HG03066 (cell line): ENCODE measurements at regions not wholly inside any gene's neighbourhood (a gene's known extent, or its start where the extent isn't known, plus 50 kb on each side); places are given as distances from the start of the nearest gene placed in this dataset.
A peak's percentile ranks its signal among the peaks of the same experiment; 100 is the strongest.

Experiments used
- ATAC-seq: cut with Tn5 transposase; IDR thresholded peaks from one replicate; pipeline ENCODE4 v1.9.1; 2021; ENCODE audit warnings: low read depth; ENCODE audit not compliant: unreplicated experiment

DNA sequence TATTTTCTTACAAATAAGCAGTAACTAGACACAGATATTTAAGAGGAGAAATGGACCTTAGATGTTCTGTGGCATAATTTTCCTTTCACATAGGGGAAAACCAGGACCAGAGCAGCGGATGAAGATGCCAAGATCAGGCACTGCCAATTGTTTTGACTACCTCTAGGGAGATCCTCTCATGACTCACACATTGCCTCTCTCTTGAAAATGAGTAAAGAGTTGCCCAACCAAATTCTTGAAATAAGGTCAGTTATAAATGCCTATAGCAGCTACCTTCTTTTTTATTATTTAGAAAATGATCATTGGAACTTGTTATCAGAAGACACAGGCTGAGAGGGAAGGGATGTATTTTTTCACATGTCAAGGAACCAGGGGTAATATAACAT, 263.4 kb upstream of the PLEKHG7 start:
- no peak for ATAC-seq

DNA sequence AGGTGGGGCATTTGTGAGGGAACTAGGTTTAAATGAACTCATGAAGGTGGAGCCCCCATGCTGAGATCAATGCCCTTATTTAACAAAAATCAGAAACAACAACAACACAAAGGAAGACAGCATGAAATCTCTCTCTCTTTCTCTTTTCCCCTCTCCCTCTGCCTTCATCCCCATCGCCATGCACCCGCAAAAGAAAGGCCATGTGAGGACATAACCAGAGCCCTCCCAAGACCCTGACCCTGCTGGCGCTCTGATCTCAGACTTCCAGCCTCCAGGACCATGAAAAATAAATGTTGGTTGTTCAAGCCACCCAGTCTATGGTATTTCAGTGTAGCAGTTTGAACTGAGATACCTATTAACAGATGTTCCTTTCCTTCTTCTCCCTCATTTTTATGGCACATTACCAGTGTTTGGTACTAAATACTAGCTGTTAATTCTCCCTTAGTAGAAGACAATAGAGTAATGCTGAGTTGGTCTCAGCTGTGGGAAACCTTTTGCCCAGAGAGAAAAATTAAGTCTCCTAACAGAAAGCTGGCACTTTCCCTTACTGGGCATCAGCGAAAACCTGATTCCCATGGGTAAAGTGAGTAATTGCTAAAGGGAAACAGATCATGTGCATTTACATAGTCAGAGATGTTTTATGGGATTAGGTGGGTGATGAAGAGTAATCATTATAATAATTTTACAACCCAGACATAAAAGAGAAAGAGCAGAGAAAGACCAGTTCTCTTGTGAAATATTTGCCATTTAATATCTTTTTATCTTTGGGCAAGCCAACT, 264.0 kb upstream of the PLEKHG7 start:
- no peak for ATAC-seq

DNA sequence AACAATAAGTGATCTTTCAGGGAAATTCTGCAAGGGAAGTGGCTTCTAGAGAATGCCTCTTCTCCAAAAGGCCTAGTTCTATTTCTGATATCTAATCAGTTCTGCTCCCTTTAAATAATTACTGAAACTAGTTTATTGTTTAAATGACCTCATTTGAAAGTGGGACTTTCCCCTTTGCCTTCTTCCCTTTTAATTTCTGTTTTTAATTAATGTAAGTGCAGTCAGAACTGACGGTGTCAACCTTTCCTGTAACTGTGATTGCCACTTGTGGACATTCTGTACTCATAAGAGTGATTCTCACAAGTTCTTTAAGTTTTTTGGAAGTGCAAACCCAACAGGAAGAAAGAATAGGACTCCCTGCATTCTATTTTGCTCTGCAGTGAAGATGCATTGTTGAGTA, 265.3 kb upstream of the PLEKHG7 start:
- ATAC-seq, result no peak

DNA sequence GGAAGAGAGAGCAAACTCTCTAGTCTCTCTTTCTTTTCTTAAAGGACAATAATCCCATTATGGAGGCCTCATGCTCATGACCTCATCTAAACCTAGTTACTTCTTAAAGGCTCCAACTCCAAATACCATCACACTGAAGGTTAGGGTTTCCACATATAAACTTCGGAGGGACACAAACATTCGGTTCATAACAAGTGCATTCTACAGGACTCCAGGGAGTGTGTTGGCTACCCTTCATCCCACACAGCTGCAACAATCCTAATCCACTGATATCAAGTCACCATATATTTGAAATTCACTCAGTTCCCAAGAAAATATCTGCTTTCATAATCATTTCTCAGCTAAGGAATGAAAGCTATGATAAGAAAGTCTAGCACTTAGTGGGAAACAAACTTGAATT, 265.9 kb upstream of the PLEKHG7 start:
- no peak for ATAC-seq

DNA sequence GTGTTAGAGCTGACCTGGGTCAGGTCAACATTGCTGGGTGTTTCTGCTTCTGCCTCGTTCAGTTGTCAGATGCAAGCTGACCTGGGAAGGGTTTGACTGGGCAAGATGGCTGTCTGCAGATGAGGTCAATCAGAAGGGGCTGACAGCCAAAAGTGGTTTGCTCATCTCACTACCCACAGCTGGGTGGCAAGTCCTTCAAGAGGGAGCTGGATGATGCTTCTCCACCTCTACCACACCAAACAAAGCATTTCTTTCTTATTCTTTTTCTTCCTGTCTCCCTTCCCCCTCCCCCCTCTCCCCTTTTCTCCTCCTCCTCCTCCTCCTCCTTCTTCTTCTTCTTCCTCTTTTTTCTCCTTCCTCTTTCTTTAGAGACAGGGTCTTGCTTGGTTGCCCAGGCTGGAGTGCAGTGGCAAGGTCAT, 268.2 kb upstream of the PLEKHG7 start:
- no peak for ATAC-seq

DNA sequence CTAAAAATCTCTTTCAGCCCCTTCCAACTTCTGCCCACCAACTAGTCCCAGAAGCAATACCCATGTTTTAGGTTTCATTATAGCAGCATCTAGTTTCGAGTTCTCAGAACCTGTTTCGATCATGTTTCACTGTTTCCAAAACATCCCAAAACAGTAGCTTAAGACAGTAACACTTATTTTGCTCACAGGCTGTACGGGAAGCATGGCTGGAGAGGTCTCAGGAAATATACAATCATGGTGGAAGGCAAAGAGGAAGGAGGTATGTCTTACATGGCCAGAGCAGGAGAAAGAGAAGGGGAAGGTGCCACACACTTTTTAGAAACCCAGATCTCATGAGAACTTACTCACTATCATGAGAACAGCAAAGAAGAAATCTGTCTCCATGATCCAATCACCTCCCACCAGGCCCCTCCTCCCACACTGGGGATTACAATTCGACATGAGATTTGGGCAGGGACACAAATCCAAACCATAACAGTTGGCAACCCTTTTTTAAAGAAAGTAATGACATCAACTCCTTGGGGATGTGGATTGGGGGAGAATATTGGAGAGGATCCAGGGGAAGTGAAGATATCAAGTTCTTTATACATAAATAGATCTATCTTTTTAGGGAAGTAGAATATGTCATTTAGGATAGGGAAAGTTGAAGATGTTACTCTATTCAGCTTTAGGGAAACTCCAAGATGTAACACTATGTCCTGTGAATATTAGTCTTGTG, 269.9 kb upstream of the PLEKHG7 start:
- peak; percentile 67 for ATAC-seq

DNA sequence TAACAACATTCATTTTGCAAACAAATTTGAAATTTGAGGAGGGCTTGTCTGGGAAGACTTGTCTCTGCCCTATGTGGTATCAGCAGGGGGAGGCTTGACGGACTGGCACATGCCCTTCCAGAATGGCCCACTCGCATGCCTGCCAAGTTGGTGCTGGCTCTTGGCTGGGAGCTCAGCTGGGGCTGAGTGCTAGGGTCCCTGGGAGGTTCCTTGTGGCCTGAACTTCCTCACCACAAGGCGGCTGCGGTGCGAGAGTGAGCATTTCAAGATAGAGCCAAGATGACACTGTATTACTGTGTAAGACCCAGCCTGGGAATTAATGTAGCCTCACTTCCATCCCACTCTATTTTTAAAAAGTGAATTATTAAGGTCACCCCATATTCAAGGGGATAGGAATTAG, 271.6 kb upstream of the PLEKHG7 start:
- ATAC-seq, result peak; percentile 59

DNA sequence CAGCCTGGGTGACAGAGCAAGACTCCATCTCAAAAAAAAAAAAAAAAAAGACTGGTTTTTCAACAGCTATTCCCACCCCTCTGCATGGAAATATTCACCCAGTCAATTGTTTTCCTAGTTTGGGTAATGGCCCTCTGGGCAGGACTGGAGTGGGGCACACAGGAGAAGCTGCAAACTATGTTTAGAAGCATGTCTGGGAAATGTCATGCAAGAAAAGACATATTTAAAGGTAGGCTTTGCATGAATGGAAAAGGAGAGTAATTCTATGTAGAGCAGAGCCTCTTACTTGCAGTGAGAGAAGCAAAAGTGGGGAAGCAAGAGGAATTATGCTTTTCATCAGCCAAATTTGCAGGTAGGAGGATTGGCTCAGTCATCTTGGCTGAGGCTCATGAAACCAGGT, 276.5 kb upstream of the PLEKHG7 start:
- ATAC-seq, result no peak

DNA sequence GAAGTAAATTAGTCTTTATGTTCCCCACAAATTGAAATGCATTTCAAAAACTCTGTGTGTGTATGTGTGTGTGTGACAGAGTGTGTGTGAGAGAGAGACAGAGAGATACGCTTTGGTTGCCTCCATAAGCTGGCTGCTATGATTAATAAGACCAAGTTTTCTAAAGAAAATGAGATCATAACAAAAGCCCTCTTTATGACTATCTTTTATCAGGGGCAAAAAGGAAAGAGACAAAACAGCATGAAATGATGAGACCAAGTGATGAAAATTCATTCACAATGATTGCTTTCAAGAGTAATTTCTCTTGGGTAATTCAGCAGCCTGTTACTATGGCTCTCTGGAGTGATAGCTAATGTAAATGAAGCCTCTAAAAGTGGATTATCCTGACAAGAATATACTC, 277.6 kb upstream of the PLEKHG7 start:
- ATAC-seq, result no peak

DNA sequence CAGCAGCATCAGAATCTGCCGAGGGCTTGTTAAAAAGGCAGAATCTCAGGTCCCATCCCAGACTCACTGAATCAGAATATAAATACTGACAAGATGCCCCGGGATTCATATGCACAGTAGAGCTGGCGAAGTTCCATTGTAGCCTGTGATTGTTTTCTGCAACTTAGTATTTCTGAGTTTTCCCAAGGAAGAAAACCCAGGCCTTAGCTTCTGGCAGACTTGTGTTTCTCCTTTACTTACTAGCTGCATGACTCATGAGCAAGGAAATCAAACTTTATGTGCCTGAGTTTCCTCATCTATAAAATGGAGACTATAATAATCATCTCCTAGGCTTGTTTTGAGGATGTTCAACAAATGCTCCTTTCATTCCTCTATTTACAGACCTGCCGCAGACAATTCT, 278.5 kb upstream of the PLEKHG7 start:
- ATAC-seq, result no peak

DNA sequence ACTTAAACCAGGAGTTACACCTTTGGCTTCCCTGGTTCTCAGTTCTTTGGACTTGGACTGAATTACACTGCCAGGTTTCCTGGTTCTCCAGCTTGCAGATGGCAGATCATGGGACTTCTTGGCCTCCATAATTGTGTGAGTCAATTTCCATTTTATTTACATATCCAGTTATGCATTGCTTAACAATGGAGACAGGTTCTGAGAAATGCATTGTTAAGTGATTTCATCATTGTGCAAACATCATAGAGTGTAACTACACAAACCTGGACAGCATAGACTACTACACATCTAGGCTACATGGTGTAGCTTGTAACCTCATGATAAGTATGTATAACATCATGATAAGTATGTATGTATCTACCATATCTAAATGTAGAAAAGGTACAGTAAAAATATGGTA, 276.1 kb upstream of the BTG1 start:
- ATAC-seq, result no peak

DNA sequence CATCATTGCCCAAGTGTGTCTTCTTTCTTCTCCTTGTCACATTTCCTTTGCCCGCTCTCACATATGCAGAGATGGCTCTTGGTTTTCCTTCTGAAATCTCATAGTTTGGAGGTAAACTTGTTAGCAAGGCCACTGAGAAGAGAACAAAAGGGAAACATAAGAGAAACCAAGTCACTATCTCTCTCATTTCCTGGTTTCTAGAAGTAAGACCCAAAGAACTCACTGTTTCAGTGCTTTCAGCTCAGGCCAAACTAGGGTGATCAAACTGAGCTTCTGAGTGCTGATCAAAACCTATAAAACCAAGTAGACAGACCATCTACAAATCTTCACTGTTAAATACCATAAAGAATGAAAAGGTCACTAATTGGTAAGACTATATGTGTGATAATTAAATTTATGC, 275.4 kb upstream of the BTG1 start:
- ATAC-seq, result no peak

DNA sequence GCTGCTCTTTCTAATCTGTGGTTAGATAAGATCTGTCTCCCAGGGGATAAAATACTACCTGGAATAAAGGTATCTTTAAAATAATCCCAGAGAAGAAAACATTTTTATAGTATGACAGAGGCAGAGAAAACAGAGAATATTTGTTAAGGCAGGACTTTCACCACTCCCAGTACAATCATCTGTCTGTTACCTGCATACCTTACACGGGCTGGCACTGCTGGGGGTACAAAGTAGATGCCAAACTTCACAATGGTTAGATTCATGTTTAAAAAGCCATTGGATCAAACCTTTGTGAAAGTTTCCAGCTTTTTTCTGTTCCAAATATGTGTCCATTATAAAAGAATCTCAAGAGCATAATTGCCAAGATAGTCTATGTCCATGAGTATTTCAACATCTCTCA, 273.6 kb upstream of the BTG1 start:
- ATAC-seq, result no peak

DNA sequence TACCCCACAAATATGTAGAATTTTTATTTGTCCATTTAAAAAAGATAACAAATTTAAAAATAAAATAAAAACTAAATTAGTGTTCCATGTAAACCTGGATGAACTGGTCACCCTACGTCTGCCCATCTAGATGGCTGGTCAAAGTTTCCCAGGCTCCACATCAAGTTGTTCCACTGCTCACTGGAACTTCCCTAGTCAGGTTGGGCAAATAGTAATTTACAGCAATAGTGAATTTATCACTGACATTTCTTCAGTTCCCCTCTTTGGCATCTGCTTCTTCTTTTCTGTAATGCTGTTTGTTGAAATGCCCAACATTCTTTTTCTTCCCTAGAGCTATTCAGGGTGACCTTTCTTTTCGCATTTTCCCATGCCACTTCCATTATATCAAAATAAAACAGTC, 272.7 kb upstream of the BTG1 start:
- ATAC-seq, result no peak

DNA sequence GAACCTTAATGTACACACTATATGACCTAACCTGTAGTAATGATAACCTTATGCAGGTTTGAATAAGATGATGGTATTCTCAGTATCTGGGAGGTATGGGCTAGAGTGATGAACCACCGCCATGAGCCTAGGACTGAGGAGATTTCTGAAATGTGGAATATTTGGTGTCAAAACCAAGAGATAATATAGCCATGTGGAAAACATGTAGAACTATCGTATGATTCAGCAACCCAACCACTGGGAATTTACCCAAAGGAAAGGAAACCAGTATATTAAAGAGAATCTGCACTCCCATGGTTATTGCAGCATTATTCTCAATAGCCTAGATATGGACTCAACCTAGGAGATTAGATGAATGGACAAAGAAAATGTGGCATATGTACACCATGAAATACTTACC, 271.7 kb upstream of the BTG1 start:
- no peak for ATAC-seq

DNA sequence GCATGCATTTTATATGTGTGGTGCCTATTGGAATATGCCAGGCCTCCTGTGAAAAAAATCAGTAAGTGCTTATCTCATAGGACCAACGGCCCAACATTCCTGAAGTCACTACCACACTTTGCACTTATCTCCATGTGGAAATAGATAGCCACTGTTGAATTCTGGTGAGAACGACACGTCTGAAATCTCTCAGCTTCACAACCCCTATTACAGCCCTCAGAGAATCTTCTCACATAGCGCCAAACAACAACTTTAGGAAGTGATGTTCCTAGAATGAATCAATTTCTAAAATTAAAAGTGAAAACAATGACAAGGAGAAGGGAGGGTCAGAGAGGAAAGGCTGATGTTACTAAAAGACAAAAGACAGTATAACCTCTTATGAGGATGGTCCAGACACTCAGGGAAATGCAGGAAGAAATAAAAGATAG, 270.8 kb upstream of the BTG1 start:
- ATAC-seq, result no peak

DNA sequence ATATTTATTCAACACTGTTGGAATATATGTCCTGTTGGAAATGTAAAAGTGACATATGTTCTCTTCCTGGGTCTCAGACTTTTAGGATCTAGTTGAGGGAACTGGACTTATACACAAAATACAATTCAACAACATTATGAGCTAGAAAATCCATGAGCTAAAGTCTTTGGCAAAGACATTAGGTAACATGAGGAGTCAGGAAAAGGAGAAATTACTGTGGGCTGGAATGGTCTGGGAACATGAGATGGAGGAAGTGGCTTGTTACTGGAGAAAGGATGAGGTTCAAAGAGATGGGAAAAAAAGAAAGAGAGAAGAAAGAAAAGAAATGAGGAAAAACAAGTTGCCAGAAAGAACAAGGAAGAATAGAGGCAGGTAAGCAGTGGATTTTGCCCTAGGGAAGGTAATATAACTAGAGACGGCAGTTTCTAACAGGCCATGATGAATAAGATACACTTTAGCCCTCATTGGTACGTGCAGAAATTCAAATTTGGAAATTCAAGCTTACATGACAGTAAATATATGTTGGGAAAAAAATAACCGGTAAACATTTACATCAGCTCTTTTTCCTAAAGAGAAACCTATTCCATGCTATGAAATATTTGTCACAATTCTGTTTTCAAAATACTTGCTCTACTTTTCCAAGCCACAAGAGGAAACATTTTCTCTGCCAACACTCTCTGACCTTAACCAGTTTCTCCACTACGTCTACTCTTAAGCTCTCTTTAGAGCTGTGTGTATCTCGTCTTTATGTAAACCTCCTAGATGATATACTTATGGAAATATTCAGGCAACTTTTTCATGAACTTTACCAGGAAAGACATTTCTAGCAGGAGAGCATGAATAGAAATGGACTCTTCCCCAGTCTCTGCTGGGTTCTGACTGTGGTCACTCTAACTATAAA, 268.8 kb upstream of the BTG1 start:
- ATAC-seq, result no peak

DNA sequence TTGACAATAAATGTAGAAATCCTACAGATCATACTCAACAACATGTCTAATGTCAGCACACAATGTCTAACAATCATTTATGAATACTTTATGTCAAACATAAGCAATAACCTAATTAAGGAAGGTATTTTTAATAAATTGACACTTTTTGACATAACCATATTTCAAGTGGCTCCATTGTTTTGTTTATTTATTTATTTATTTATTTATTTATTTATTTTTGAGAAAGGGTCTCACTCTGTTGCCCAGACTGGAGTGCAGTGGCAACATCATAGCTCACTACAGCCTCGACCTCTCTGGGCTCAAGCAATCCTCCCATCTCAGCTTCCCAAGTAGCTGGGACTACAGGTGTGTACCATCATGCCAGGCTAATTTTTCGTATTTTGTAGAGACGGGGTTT, 267.6 kb upstream of the BTG1 start:
- no peak for ATAC-seq

DNA sequence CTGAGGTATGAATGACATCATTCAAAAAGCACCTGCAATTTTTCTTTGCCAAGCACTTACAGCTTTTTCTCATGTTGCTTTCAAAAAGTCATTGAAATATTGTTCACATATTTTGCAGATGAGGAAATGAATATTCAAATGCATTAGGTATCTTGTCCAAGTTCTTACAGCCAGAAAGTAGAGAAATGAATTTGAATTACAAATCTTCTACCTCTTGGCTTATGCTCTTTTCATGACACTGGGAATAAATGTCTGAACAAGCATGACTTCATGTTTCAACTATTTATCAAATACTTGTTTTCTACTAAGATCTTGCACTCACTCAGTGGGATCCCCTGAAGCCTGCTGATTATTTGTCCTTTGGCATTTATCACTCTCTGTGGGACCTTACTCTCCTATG, 267.2 kb upstream of the BTG1 start:
- no peak for ATAC-seq

DNA sequence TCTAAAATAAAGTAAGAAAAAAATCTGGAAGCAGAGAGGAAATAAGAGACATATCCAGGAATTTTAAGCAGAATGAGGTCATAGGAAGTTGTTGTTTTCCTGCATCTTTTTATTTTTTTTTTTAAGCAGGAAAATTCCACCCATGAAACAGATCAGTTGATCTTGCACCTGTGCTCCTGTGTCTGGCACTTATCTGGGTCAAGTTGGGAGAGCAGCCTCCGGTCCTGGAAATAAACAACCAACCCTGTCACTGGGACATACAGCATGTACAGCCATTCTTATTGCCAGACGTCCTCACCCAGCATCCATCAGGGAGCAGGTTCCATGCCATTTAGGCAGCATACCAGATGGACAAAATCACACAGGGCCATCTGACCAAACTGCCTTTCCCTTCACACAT, 266.0 kb upstream of the BTG1 start:
- ATAC-seq, result no peak
